Ovary (tissue), 3 donors: ENCODE measurements at regions not wholly inside any gene's neighbourhood (a gene's known extent, or its start where the extent isn't known, plus 50 kb on each side); places are given as distances from the start of the nearest gene placed in this dataset.

Experiments used
- CTCF ChIP-seq, 3 donors: fragments of 450-650 bp in 2 of 3; fragments of 200-600 bp in 1 of 3; IDR thresholded peaks; one replicate each; pipeline versions ENCODE4 v1.5.1 to v1.8.0; 2016 to 2022; ENCODE audit warnings: antibody characterized with exemption in 3 of 3, mild to moderate bottlenecking in 1 of 3
- POLR2A ChIP-seq: fragments of 450-650 bp; IDR thresholded peaks from one replicate; pipeline ENCODE4 v1.6.1; 2017; ENCODE audit warnings: antibody characterized with exemption, mild to moderate bottlenecking, moderate library complexity
- donor health status: DM: no; HTN: no; CAD: no.

- no peak for TF ChIP-seq CTCF (IDR thresholded peaks at IDR 0.05)
- TF ChIP-seq POLR2A: no peak
Observed at GRCh38 chrX:138254001-138254400, 457.5 kb downstream of the FGF13 start.
